ENCODE measurements at regions not wholly inside any gene's neighbourhood (a gene's known extent, or its start where the extent isn't known, plus 50 kb on each side); places are given as distances from the start of the nearest gene placed in this dataset.

GRCh38 chr2:198387677-198388076 is 583.3 kb downstream of the PLCL1 start:
- no peak for DNase-seq

- DNase-seq = no peak
These were observed 581.5 kb downstream of the PLCL1 start for GRCh38 chr2:198385856-198386255.

GRCh38 chr2:198385326-198385725 is 580.9 kb downstream of the PLCL1 start:
- no peak for DNase-seq

DNA sequence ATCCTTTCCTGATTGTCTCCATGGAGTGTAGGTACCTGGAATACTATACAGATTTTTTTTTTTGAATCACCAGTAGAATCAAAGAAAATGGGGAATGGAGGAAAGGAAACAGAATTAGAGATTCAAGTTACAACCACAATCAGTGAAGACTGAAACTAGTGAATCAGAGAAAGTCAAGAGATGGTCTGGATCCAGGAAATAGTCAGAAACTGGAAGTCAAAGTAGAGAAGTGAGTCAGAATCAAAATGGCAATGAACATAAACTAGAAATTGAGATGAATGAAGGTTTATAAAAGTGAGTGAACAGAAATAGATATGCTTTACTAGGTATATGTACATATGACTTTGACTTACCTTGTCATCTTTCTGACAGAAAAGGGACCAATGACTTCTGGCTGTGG is 579.0 kb downstream of the PLCL1 start:
- DNase-seq = no peak

GRCh38 chr2:198382811-198383210 is 578.4 kb downstream of the PLCL1 start:
- DNase-seq = no peak

GRCh38 chr2:198376677-198377076 is 572.3 kb downstream of the PLCL1 start:
- no peak for DNase-seq

DNA sequence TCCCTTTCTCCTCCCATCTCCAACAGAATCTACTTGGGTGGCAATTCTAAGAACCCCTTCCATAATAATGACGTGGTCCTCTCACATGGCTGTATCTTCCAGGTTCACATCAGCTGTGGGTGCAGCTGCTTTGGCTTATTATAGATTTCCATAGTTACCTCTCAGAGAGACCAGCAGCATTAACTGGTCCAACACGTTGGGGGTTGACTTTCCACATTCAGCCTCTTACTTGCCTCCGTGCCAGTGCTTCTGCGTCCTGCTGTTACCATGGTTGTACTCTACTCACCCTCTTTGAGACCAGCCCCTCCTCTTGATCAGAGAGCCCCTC is 570.7 kb downstream of the PLCL1 start:
- no peak for DNase-seq

DNA sequence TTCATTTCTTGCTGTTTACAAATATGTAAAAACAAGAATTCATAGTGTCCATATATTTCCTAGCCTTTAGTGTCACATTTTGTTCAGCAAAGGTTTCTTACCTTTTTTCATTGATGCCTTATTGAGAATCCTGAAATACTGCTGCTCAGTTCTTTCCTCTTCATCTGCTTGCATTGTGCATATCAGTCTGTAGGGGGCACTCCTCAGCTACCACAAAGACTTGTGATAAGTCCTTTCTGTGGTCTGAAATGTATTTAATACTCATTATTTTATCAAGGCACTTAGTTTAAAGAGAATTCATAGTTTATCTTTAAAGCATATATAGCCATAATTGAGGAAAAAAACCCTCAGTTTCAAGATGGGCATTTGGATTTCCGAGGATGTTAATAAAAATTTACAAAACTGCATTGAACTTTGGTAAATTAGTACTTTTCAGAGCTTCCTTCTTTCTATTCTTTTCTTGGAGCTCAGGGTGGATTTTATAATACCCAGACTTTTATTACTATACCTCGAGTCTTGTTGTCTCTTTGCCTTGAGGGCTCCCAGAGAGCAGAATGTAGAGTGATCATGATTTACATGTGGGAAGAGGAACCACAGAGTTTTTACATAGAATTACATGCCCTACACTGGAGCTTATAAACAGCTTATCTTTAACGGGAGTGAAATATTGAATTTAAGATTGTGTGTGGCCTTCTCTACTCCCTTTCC is 570.1 kb downstream of the PLCL1 start:
- DNase-seq = peak; percentile 9

GRCh38 chr2:198371921-198372543 is 567.6 kb downstream of the PLCL1 start:
- no peak for DNase-seq

DNA sequence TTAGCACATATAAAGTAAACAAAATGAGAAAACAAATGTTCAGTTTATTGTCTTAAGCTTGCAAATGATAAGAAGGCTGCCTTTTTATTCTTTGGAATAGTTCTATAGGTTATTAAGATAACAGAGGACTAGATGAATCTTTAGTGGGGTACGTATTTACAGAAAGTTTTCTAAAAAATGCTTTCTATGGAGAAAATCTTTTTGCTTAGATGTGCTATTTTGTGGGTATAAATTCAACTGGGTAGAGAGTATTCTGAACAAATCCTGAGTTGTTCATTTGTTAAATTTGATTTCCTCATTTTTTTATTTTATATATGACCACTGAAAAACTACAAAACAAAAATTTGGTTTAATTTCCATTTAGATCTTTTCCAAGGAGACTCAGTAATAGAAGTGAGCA is 566.9 kb downstream of the PLCL1 start:
- no peak for DNase-seq

DNA sequence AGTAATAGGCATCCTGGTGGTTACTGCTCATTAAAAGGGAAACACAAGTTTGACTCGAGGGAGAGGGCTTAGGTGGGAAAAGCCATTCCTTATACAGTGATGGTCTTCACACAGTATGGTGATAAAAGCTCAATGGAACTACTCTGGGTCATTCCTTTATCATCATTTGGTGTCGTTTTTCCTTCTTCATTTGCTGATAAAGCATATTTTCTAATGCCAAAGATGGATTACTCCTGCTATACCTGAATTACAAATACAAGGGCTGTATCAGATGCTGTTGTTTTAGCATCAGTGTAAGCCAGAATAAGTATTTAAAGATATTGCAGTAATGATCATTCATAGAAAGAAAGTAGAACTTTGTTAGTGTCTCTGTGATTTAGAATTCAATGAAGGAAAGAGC is 563.7 kb downstream of the PLCL1 start:
- no peak for DNase-seq

GRCh38 chr2:198362740-198363139 is 558.3 kb downstream of the PLCL1 start:
- no peak for DNase-seq

DNA sequence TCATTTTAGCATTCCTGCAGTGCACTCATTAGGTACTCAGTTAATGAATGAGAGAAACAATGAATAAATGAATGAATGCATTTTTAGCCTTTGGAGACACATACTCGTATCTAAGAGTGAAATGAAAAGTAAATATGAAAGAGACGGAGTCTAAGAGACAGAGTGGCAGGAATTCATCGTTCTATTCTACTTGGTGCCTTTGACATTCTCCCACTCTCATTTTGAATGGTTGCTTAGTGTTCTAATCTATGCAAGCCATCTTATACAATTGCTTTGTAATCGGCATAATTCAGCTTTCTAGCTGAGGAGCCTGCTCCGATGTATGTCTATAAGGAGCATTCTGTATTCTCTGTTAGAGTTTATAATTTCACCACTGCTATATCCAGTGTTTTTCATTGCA is 554.9 kb downstream of the PLCL1 start:
- no peak for DNase-seq

- DNase-seq = no peak
These were observed 551.8 kb downstream of the PLCL1 start for GRCh38 chr2:198356157-198356556.

DNA sequence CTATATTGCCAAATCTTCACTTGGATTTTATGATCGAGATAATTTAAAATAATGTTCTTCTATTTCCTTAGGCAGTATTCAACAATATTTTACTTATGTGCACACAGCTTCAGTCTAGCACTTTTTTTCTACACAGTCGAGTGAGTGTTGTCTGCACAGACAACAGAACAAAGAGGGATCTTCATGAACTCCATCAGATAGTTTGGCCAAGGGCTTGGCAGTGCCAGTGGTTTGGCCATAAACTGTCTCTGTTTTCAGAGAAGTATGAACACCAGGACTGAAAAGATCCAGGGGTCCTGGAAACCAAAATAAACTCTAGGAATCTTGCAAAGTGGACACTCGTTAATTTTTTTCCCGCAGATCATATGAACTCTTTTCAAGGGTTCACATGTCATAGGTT is 547.3 kb downstream of the PLCL1 start:
- no peak for DNase-seq

- DNase-seq = no peak
These were observed 543.6 kb downstream of the PLCL1 start for GRCh38 chr2:198347946-198348345.

DNA sequence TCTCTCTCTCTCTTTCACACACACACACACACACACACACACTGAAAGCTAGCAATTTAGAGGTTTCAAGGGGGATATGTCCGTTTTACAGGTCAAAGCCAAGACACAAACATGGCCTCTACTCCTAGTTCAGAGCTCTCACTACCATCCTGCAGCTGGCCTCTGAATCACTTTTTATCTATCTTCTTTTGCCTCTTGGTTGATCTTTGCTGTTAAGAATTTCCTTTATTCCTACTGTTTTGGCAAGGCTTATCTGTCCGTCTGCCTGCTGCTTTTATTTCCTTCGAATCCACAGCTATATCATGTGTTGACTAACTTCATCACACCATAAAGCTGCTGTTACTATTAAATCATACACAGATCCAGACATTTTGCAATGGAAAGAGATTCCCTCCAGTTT is 543.0 kb downstream of the PLCL1 start:
- no peak for DNase-seq

DNA sequence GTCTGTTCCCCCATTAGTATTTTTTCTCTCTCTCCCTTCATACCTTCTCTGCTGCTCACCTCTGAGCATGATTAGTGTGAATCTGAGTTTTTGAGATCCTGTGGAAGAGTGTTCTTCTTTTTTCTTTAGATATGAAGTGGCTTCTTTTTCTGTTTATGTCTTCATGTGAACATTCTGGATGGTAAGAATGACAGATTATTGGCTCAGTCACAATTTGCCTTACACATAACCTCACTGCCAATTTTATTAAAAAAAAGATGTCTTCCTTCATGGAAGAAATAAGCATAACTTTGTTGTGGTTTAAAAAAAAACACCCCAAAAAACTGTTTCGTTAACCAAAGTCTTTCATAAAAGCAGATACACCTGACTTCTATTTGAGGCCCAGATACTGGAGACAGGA is 539.1 kb downstream of the PLCL1 start:
- DNase-seq = no peak

DNA sequence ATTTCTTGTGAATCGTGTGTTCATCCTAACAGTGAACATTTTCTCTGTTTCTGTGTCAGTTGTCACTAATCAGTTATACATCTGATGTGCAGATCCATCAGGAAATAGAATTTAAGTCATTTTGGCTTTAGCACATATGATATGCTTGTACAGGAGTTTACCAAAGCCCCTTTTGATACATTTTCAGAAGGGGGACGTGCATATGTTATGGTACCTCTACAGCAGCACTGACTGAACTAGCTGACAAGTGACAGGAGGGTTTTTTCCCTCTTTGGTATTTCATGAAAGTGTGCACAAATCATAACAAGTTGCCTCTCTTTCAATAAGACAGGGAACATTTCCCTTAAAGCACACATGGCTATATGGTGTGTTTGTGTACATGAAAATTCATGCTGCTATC is 536.5 kb downstream of the PLCL1 start:
- DNase-seq = no peak

DNA sequence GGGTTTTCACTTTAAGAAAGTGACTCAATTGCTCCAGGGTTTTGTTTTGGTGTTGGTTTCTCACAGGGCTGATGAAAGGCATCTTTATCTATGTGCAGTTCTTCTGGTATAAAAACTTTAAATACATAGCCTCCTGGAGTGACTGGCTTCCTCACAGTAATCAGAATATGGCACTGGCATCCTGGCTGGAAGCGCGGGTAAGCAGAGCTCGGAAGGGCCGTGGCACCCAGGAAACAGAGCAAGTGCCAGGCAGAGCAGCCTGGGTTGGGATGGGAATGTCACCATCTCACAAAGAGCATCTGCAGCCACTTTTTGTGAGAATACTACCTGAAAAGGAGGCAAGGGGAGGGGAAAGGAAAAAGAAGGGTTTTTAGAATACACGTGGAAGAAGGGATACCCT is 534.7 kb downstream of the PLCL1 start:
- DNase-seq = no peak

- DNase-seq = no peak
These were observed 533.0 kb downstream of the PLCL1 start for GRCh38 chr2:198337368-198337767.

DNA sequence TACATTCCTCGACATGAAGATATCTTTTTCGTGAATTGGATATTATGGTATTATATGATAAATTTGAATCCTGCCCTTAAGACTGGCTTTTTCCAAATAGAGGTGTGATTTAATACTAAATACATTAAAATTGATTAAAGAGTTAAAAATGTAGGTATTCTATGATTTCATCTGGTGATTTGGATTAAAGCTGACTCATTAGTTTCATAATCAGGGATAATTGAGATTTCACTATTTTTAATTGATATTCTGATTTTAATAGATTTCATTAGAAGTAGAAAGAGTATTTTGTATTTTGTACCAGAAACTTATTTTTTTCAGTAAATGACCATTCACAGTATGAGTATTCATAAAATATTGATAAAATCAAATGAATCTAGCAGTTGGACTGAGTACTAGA is 524.1 kb downstream of the PLCL1 start:
- DNase-seq = no peak

- DNase-seq = no peak
These were observed 523.1 kb downstream of the PLCL1 start for GRCh38 chr2:198327526-198327925.

- no peak for DNase-seq
These were observed 522.0 kb downstream of the PLCL1 start for GRCh38 chr2:198326431-198326830.

DNA sequence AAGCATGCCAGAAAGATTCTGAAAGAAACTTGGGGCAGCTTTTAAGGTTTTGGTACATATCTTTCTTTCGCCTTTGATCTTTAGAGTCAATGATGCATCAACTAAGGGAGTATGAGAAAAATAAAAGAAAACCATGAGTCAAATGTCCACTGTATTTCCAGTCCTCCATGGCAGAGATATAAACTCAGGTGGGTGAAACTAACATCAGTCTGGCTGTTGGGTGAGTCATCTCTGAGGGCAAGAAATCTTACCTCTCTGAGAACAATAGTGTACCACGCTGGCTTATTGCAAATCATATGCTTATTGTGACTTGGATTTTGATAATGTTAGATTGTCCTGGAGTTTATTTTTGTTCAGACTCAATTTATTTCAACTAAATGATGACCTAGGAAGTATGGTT is 521.0 kb downstream of the PLCL1 start:
- DNase-seq = no peak

Measured in T1000 (cell line).